HG02981 (cell line): ENCODE measurements at regions not wholly inside any gene's neighbourhood (a gene's known extent, or its start where the extent isn't known, plus 50 kb on each side); places are given as distances from the start of the nearest gene placed in this dataset.

Source experiments
- ATAC-seq: cut with Tn5 transposase; IDR thresholded peaks from one replicate; pipeline ENCODE4 v1.9.1; 2021; ENCODE audit warnings: mild to moderate bottlenecking, moderate library complexity; ENCODE audit not compliant: unreplicated experiment

DNA sequence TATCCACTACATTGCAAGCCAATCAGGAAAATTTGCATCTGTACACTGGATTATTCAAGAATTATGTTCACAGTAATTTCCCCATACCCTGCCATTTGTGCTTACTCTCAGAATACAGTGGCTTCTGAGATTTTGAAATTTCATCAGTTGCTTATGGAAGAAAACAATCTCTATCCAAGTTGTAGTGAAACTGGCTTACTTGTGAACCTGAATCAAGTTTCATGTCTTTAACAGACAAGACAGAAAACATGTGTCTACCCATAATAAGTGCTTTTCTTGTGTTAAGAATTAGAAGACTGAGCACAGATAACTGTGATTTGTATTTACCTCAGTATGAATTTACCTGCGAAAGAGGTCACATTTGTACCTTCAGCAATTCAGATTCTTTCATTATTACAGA is 672.7 kb upstream of the ADGRL2 start:
- ATAC-seq: no peak

DNA sequence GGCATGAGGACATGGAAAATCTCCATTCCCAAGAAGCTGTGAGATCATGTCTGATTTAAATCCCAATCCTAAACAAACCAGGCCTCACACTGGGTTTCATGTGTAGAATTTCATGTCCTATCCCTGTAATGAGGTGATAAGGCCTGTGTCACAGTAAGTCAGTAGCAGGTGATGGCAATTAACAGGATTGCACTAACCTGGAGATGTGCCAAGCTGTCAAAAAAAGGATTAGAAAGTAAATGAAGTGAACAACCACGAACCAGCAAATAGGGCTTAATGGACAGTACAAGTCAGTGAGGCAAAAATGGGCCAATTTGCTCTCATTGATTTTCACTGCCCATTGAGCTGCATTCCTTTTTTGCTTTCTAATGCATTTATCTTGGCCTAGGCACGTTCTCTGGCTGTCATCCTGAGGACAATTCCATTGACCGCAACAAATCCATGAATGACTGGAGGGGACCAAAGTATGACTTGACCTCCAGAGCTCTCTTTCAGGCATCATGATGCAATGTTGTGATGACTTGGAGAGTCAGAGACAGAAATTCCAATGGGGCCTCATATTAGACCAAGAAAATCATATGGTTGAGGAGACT is 673.6 kb upstream of the ADGRL2 start:
- no peak for ATAC-seq

GRCh38 chr1:81125672-81126071 is 675.1 kb upstream of the ADGRL2 start:
- ATAC-seq: no peak

- ATAC-seq: no peak
These were observed 679.4 kb upstream of the ADGRL2 start for GRCh38 chr1:81121306-81121705.

- ATAC-seq: no peak
These were observed 681.4 kb upstream of the ADGRL2 start for GRCh38 chr1:81119319-81119718.

DNA sequence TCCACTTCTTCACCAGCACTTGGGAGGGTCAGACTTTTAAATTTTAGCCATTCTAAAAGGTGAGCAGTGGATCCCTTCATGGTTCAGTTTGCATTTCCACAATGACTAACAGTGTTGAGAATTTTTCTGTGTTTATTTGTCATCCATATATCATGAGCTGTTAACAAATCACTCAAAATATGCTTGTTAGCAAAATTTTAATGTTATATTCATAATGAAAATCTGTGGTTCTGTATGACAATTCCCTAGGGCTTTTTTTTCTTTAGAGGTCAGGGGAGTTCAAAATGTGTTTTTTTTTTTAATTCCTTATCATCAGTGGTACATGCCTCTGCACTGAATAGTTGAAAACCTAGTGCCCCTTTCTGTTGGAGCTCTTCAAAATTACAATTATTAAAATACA is 682.2 kb upstream of the ADGRL2 start:
- no peak for ATAC-seq

- ATAC-seq: no peak
These were observed 685.3 kb upstream of the ADGRL2 start for GRCh38 chr1:81115422-81115821.

- no peak for ATAC-seq
These were observed 686.5 kb upstream of the ADGRL2 start for GRCh38 chr1:81114191-81114590.

DNA sequence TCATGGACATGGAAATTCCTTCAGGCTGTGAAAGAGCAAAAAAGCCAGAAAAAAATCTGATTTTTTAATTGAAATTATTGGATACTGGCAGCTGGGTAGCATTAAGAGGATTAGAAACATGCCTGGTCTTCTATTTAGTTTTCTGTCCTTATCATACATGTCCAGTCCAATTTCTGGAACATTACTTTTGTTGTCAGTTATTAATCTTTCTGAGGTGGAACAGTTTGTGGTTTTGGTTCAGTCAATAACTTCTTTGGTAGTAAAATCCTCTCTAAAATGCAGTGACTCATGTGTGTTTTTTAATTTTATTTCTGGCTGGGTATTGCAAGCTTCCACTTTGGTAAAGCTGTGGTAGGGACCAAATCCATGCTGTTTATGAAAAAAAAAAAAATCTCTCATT is 687.0 kb upstream of the ADGRL2 start:
- ATAC-seq: no peak

GRCh38 chr1:81111818-81112217 is 688.9 kb upstream of the ADGRL2 start:
- no peak for ATAC-seq

DNA sequence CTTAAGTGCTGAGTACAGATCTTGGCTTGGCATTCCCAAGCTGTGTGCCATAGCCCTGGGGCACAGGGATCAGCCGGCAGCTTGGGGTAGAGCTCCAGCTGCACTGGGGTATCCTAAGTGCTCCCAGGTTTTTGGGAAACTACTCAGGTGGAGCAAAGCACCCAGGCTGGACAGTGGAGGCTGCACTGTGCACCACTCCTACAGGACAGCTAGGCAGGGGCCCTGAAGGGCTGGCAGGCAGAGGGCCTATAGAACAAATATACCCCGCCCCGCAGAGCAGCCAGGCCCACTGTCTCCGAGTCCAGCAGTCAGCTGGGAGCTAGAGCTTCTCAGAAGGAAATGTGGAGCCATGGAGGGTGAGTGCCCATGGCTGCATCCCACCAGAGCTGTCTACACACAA is 691.7 kb upstream of the ADGRL2 start:
- ATAC-seq: no peak

- ATAC-seq: no peak
These were observed 702.9 kb upstream of the ADGRL2 start for GRCh38 chr1:81097860-81098259.

GRCh38 chr1:81073580-81073979 is 727.2 kb upstream of the ADGRL2 start:
- ATAC-seq: no peak

DNA sequence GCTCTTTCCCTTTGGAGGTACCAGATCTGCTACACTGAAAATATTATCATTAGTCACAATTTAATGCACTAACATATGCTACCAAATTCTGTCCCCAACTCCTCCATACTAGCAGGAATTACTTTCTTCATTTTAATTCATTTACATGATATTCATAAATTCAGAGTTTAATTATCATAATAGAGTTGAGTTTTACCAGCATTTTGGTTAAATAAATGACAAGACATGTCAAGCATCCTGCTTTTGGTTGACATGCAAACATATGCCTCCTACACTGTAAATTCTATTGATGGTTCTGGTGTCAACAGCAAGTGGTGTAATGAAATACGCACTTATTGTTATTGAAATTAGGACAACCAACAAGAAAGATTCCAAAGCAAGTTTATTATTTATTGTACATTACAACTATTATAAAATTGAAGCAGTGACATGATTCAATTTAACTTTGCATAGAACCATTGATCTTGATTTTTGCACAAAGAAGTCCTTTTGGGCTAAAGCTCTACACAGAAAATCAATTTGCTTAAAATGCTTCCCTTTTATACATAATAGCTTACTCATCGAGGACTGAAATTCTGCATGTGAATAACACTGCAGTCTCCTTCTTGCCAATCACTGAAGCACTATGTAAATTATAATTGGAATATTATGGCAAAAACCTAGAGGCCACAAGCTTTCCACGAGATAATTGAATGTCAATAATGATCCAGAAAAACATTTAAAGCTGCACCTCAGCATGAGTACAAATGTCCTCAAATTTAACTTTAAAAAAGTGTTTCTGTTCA is 728.6 kb upstream of the ADGRL2 start:
- ATAC-seq: no peak

- no peak for ATAC-seq
These were observed 729.5 kb upstream of the ADGRL2 start for GRCh38 chr1:81071072-81071858.

GRCh38 chr1:81069856-81070255 is 730.9 kb upstream of the ADGRL2 start:
- ATAC-seq: no peak

DNA sequence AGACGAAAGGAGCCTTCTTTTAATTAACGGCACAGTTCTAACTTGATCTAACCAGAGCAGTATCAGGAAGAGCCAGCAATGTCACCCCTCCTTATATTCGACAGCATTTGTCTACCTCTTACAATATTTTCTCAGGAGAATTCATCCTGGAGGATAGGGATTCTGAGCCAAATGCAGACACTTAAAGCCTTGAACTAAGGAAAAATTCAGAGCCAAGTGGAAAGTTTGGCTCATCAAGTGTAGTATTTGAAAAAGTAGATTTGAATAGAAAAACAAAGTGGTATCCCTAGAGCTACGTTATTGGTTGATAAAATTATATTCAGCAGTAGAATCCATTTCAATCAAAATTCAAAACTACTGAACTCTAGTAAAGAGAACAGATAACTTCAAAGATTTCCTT is 732.0 kb upstream of the ADGRL2 start:
- ATAC-seq: no peak

- no peak for ATAC-seq
These were observed 746.9 kb upstream of the ADGRL2 start for GRCh38 chr1:81053826-81054225.

- ATAC-seq: no peak
These were observed 748.6 kb upstream of the ADGRL2 start for GRCh38 chr1:81052162-81052561.

GRCh38 chr1:81050390-81050789 is 750.3 kb upstream of the ADGRL2 start:
- no peak for ATAC-seq

DNA sequence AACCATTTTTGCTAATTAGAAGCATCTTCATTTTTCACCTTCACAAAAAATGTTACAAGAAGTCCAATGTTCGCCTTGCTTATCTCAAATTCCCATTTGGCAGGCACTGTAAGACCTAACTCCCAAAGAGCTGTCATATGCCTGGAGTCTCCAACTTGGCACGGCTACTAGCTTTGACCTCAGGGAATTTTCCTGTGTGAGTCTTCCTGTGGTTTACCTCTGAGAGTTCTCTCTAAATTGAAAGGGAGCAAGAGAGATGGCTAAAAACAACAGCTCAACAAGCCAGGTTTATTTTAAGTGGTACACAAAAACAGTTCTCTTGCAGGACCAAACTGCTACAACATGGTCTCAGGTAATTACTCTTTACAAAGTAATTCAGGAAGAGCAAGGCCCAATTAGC is 756.0 kb upstream of the ADGRL2 start:
- ATAC-seq: no peak

DNA sequence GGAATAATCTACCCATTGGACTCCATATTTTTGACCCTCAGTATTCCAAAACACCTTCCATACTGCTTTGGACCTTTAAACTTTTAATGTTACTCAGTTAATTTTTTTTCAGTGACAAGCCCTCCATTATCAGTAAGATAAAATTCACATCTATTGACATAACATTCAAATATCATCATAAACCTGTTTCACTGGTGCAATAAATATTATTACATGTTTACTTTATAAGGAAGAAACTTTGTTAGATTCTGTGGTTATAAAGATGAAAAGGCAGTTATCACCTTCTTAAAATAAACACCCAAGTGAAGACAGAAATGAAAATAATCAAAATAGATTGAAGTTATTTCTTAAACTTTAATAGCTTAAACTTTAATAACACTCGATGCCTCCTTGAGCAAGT is 758.5 kb upstream of the ADGRL2 start:
- ATAC-seq: no peak
